Fibroblast of lung (primary cell): ENCODE measurements at regions not wholly inside any gene's neighbourhood (a gene's known extent, or its start where the extent isn't known, plus 50 kb on each side); places are given as distances from the start of the nearest gene placed in this dataset.

ENCODE experiments used
- EZH2 ChIP-seq: IDR thresholded peaks from 2 replicates; pipeline ENCODE4 v1.5.1; 2012; ENCODE audit warnings: low read length, control low read depth, mild to moderate bottlenecking; ENCODE audit errors: missing control alignments
- TF ChIP-seq, protein P1 (sequence below), 2 donors: IDR thresholded peaks in 1 of 2; conservative IDR thresholded peaks in 1 of 2; 1 replicate in 1 of 2; 2 replicates in 1 of 2; pipeline ENCODE4 v1.5.1; 2011 to 2012; ENCODE audit warnings: low read length in 2 of 2, control low read depth in 1 of 2, inconsistent platforms in 1 of 2, low read depth in 1 of 2, mild to moderate bottlenecking in 1 of 2

DNA sequence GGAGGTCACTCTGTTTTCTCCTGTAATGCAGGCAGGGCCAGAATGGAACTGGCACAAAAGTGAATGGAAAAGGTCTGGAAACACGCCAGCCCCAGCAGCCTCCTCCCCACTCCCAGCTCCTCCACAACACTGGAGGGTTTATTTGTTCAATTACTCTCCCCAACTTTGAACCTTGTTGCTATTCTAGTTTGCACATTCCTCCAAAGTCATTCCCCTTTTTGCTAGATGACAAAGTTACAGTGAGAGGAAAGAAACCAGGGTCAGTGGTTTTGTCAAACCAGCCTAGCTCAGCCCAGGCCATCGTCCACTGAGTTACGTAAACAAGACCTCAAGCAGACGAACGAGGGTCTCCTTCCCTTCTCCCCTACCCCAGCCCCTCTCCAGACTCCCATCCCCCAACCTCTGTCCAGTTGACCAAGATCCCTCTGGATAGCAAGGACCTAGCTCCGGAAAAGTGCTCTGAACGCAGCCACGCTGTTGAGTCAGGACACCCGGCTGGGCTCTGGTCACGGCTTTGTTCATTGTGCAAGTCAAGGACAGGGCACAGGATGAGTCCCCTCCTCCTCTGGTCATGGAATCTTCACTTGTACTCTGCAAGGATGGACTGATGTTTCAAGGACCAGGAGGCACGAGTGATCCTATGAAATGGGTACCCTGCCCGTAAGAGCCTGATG is 180.0 kb downstream of the USP12 start:
- TF ChIP-seq EZH2, result no peak
- TF ChIP-seq, protein P1, sequence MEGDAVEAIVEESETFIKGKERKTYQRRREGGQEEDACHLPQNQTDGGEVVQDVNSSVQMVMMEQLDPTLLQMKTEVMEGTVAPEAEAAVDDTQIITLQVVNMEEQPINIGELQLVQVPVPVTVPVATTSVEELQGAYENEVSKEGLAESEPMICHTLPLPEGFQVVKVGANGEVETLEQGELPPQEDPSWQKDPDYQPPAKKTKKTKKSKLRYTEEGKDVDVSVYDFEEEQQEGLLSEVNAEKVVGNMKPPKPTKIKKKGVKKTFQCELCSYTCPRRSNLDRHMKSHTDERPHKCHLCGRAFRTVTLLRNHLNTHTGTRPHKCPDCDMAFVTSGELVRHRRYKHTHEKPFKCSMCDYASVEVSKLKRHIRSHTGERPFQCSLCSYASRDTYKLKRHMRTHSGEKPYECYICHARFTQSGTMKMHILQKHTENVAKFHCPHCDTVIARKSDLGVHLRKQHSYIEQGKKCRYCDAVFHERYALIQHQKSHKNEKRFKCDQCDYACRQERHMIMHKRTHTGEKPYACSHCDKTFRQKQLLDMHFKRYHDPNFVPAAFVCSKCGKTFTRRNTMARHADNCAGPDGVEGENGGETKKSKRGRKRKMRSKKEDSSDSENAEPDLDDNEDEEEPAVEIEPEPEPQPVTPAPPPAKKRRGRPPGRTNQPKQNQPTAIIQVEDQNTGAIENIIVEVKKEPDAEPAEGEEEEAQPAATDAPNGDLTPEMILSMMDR (conservative IDR thresholded peaks at IDR 0.05 in 1 of 2, IDR thresholded peaks at IDR 0.05 in 1 of 2; ENCODE audit: low read depth in 1 of 2, low read length in 2 of 2), result no peak
